ENCODE measurements at regions not wholly inside any gene's neighbourhood (a gene's known extent, or its start where the extent isn't known, plus 50 kb on each side); places are given as distances from the start of the nearest gene placed in this dataset.

GRCh38 chr16:35599429-35600160 is 2140.2 kb downstream of the TP53TG3F start:
- TF ChIP-seq CTCF (IDR thresholded peaks at IDR 0.05; ENCODE audit: insufficient read depth, low read length) (no peak), REST (IDR thresholded peaks at IDR 0.05; ENCODE audit: insufficient replicate concordance, low read depth) (no peak)
